NCI-H774 (cell line): ENCODE measurements at regions not wholly inside any gene's neighbourhood (a gene's known extent, or its start where the extent isn't known, plus 50 kb on each side); places are given as distances from the start of the nearest gene placed in this dataset.
A peak's percentile ranks its signal among the peaks of the same experiment; 100 is the strongest.

Experiments
- DNase-seq: peaks from one replicate; lab custom pipeline; 2025; lab: John Stamatoyannopoulos, UW

DNA sequence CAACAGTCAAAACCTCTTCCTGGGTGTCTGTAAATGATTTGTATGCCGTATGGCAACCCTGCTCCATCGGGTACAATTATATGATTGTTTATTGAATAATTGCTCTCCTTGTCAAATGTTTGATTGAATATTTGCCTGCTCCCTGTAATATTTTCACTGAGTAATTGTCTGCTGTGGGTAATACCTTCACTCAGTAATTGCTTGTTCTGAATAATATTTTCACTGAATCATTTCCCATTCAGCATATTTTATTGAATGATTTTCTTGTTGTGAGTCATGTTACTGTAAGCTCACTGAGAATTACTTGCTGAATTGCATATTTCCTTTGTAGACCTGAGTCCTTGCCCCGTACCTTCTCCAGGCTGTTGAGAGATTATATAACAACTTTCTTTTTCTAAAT is 535.2 kb downstream of the METTL4 start:
- no peak for DNase-seq

GRCh38 chr18:2040279-2040678 is 531.0 kb downstream of the METTL4 start:
- DNase-seq = no peak

GRCh38 chr18:2049986-2050385 is 521.3 kb downstream of the METTL4 start:
- DNase-seq = no peak

- DNase-seq = no peak
These were observed 520.6 kb downstream of the METTL4 start for GRCh38 chr18:2050702-2051201.

DNA sequence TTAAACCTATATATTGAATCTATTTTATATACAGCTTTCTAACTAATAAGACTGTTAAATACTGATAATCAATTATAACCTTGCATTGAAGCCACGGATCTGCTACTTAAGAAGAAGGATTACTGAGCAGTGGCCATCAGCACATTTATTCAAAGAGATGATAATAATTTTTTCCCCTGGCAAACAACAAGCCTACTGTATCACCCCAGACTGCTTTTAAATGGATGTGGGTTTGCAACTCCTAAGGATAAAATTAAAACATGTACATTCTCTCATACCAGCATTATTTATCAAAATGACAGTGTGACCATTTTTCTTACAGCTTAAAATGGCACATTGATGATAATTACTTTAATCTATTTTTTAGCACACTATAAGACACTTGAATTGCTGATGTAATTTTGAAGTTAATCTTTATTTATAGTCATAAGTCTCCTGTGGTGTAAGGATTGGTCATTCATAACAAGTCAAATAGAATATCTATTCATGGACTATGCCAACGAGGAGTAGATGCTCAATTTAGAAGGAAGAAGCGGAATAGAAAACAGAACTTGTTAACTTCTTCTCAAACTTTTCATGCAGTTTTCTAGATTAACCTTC is 517.7 kb downstream of the METTL4 start:
- no peak for DNase-seq

GRCh38 chr18:2059336-2059735 is 512.0 kb downstream of the METTL4 start:
- no peak for DNase-seq

- no peak for DNase-seq
These were observed 511.2 kb downstream of the METTL4 start for GRCh38 chr18:2060086-2060485.

GRCh38 chr18:2070631-2071030 is 500.7 kb downstream of the METTL4 start:
- peak; percentile 91 for DNase-seq

DNA sequence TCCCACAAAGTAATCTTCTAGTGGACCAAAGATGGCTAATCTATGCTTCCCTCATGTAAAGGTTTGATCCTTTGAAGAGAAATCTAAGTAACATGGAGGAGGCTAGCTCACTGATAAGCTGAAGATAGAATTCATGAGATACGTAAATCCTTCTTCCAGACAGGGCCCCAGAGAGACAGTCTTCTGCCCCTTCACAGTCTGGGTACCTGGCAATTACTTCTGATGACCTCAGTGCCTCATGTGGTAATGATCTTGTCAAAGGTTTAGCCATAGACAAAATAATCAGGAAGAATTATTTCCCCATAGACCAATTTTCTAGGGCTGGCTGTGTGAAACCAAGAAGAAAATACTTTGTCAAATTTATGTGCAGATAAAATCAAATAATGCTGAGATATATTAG is 495.8 kb downstream of the METTL4 start:
- no peak for DNase-seq

- DNase-seq = no peak
These were observed 488.6 kb downstream of the METTL4 start for GRCh38 chr18:2082676-2083075.

DNA sequence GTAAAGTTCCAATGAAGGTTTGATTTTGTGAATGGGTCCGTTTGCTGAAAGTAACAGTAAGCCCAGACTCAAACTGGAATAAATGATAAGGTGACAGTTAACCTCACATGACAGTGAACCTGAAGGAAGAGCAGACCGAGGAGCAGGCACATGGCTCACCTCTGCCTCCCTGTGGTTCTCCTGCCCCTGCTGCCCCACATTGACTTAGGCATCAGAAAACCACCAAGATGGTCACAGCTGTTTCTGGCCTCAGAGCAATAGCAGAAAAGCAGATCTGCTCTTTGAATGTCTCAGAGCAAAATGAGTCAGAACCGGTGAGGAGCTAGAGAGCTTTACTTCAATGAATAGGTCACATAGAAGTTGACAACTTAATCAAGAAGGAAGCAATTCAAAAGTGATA is 487.6 kb downstream of the METTL4 start:
- no peak for DNase-seq

DNA sequence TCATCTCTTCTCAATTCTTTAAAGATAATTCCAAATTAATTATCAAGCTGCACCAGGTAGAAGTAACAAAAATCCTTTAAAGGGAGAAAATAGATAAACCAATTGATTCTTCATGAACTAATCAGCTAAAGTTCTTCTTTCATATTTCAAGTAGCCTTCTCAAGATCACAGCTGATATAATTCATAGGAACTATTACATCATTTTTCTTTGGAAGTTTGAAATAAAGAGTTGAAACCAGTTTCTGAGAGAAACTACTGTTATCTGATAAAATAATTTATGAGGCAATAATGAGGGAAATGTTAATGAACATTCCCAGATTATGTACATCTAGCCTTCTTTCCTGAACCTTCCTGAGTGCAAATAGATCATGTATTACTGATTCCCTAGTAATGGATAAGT is 484.9 kb downstream of the METTL4 start:
- DNase-seq = no peak

DNA sequence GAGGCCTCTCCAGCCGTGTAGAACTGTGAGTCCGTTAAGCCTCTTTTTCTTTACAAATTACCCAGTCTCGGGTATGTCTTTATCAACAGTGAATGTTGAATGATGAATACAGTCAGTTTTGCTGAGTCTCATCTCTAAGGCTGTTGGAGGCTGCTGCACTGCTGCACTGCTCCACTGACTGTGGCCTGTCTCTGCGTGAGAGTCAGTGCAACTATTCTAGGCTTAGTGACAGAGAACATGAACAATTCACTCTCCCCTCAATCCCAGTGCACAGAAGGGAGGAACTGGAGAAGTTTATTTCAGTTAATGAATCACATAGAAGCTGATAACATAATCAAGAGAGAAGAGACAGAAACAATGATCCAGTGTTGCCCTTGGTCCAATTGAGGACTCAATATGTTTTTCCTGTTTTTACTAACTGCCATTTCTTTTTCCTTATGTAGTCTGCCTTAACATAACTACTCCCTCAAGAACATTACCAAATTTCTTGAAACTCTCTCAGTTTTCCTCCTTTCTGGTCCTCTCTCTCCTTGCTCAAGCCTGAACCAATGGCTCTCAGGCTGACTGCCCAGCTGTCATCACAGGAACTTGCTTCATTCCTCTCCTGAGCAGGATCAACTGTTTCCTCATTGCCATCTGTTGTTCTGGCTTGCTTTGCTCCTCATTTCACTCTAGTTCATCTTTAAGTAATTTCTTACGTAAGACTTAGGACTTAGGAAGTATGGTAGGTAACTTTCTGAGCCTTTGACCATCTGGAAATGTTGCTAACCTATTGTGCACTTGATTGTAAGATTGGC is 483.2 kb downstream of the METTL4 start:
- no peak for DNase-seq

- no peak for DNase-seq
These were observed 481.9 kb downstream of the METTL4 start for GRCh38 chr18:2089396-2089795.

DNA sequence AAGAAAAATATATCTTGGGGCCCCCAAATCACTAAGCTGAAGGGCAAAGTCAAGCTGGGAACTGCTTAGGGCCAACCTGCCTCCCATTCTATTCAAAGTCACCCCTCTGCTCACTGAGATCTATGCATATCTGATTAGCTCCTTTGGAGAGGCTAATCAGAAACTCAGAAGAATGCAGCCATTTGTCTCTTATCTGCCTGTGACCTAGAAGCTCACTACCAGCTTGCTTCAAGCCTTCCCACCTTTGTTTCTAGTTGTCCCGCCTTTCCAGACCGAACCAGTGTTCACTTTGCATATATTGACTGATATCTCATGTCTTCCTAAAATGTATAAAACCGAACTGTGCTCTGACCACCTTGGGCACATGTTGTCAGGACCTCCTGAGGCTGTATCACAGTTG is 479.4 kb downstream of the METTL4 start:
- no peak for DNase-seq

DNA sequence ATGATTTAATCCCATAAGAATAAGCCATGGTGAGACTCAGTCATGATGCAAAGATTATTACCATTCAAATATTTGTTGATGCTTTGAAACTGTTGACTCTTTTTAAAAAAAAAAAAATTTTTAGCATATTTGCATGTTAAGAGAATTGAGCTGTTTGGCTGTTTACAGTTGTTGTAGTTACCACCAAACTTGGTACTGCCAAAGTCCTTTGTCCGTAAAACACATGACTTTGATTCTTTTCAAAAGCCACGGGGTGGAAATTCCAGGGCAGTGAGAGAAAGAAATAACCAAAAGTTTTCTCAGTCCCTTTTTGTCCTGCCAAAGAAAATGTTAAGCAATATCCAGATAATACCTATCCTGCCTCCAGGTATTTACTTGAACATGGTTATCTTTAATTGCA is 474.8 kb downstream of the METTL4 start:
- DNase-seq = no peak

GRCh38 chr18:2100694-2101213 is 470.6 kb downstream of the METTL4 start:
- DNase-seq = no peak

- no peak for DNase-seq
These were observed 469.3 kb downstream of the METTL4 start for GRCh38 chr18:2102022-2102421.

DNA sequence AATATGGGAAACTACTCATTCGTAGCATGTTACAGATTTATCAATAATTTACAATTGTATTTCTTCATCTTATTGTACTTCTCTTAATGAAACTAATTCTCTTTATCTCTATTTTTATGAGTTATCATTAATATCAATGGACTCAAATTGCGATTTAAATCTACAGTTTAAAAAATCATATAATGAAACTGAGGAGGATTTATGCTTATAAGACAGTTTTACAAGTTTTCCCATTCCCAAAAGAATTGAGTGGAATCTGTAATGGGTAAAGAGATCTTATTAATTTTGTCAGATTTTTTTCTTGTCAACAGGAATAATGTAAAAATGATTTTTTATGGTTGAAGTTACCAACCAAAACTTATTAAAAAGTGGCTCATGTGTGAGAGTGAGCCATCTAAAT is 468.0 kb downstream of the METTL4 start:
- DNase-seq = no peak

GRCh38 chr18:2104620-2105462 is 466.5 kb downstream of the METTL4 start:
- DNase-seq = no peak

DNA sequence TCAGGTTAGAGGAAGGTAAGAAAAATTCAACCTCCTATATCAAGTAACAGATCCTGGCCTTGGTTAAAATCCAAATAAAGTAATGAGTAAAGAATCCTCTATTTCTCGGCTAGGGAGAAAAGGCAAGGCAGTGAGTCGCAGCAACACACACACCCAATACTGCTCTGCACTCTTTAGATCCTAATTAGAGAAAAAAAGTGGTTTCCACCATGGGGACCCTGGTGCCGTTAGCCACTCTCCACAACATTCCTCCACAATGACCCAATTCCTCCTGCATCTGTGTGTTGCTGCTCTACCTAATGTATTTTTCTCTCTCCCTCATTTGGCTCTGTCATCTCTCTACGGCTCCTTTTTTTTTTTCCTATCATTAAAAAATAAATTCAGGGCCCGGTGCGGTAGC is 462.7 kb downstream of the METTL4 start:
- no peak for DNase-seq

DNA sequence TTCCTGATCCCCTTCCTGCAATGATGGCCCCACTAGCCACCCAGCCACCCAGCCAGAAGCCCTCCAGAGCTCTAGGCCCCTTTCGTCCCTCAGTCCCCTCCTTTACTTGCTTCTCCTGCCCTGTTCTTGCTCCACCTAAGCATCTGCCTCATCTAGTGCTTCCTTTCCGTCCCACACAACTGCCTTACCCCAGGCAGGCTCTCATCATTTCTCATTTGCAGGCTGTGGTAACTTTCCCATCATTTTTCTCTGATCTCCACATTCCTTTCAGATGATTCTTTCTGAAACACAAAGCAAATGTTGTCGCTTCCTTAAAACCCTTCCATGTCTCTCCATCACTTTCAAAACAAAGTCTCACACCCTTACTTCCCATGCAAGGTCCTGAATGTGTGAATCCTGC is 459.8 kb downstream of the METTL4 start:
- no peak for DNase-seq
